CD14-positive monocyte (primary cell): ENCODE measurements at regions not wholly inside any gene's neighbourhood (a gene's known extent, or its start where the extent isn't known, plus 50 kb on each side); places are given as distances from the start of the nearest gene placed in this dataset.

ENCODE experiments used
- DNase-seq, 3 donors: peaks; one replicate each; pipeline ENCODE4 v3.0.0-alpha.2; 2011 to 2022
- H2AFZ ChIP-seq: 2 replicates; pipeline ENCODE4 v1.6.0; 2012; ENCODE audit warnings: mild to moderate bottlenecking, low read depth, low read length, inconsistent platforms; ENCODE audit not compliant: insufficient read depth, poor library complexity, severe bottlenecking
- H3K27ac ChIP-seq, 2 donors: 1 replicate in 1 of 2; 2 replicates in 1 of 2; pipeline ENCODE4 v1.5.1; 2012 to 2013; ENCODE audit warnings: low read length in 2 of 2, control low read depth in 1 of 2, inconsistent platforms in 1 of 2, low read depth in 1 of 2, mild to moderate bottlenecking in 1 of 2
- H3K27me3 ChIP-seq, 2 donors: one replicate each; pipeline versions ENCODE4 v1.6.0 to v1.6.1; 2011 to 2013; ENCODE audit warnings: low read length in 2 of 2; ENCODE audit not compliant: control insufficient read depth in 2 of 2, insufficient read depth in 2 of 2
- H3K36me3 ChIP-seq, 2 donors: replicated peaks in 1 of 2; 1 replicate in 1 of 2; 2 replicates in 1 of 2; pipeline versions ENCODE4 v1.5.1 to v1.6.1; 2012 to 2013; ENCODE audit warnings: low read length in 2 of 2, control low read depth in 1 of 2, inconsistent platforms in 1 of 2, mild to moderate bottlenecking in 1 of 2; ENCODE audit not compliant: insufficient read depth in 2 of 2, control insufficient read depth in 1 of 2
- H3K4me1 ChIP-seq, 2 donors: 1 replicate in 1 of 2; 2 replicates in 1 of 2; pipeline versions ENCODE4 v1.5.1 to v1.6.1; 2012 to 2013; ENCODE audit warnings: low read length in 2 of 2, control low read depth in 1 of 2, inconsistent platforms in 1 of 2, mild to moderate bottlenecking in 1 of 2, moderate library complexity in 1 of 2; ENCODE audit not compliant: insufficient read depth in 2 of 2, control insufficient read depth in 1 of 2
- H3K4me2 ChIP-seq: replicated peaks from 2 replicates; pipeline ENCODE3; 2012; ENCODE audit warnings: low read length, moderate library complexity, mild to moderate bottlenecking; ENCODE audit not compliant: poor library complexity, severe bottlenecking; ENCODE audit errors: extremely low read depth
- H3K4me3 ChIP-seq, 3 experiments: fragments of 200-600 bp in 1 of 3; sonication (generic) in 1 of 3; replicated peaks in 1 of 3; 1 replicate in 2 of 3; 2 replicates in 1 of 3; pipeline ENCODE4 v1.5.1; 2011 to 2013; ENCODE audit warnings: low read length in 3 of 3, mild to moderate bottlenecking in 3 of 3, control low read depth in 2 of 3, low read depth in 2 of 3, inconsistent platforms in 1 of 3, moderate library complexity in 1 of 3
- H3K79me2 ChIP-seq: 2 replicates; pipeline ENCODE4 v1.6.0; 2012; ENCODE audit warnings: mild to moderate bottlenecking, control low read depth, inconsistent platforms, low read length, moderate library complexity; ENCODE audit not compliant: insufficient read depth
- H3K9ac ChIP-seq: 2 replicates; pipeline ENCODE4 v1.6.0; 2017; ENCODE audit warnings: low read length, mild to moderate bottlenecking; ENCODE audit not compliant: insufficient read depth, poor library complexity, severe bottlenecking
- H3K9me3 ChIP-seq, 2 donors: replicated peaks in 1 of 2; 1 replicate in 1 of 2; 2 replicates in 1 of 2; pipeline versions ENCODE4 v1.5.1 to v1.6.1; 2012 to 2013; ENCODE audit warnings: low read length in 2 of 2, control low read depth in 1 of 2; ENCODE audit not compliant: control insufficient read depth in 1 of 2, insufficient read depth in 1 of 2
- H4K20me1 ChIP-seq: 2 replicates; pipeline ENCODE4 v1.6.0; 2012; ENCODE audit warnings: mild to moderate bottlenecking, low read length, control low read depth, moderate library complexity; ENCODE audit not compliant: insufficient read depth
- H3K27ac Mint-ChIP-seq, 7 donors: one replicate each; pipeline ENCODE4 v1.8.0; 2020; ENCODE audit warnings: mild to moderate bottlenecking in 7 of 7, mixed read lengths in 7 of 7, moderate library complexity in 6 of 7, inconsistent platforms in 2 of 7
- H3K27me3 Mint-ChIP-seq, 3 donors: one replicate each; pipeline ENCODE4 v1.8.0; 2021 to 2022; ENCODE audit warnings: low read depth in 3 of 3, mild to moderate bottlenecking in 3 of 3, mixed read lengths in 3 of 3, moderate library complexity in 3 of 3, inconsistent platforms in 1 of 3
- H3K36me3 Mint-ChIP-seq, 2 donors: one replicate each; pipeline ENCODE4 v1.8.0; 2020; ENCODE audit warnings: mixed read lengths in 2 of 2, inconsistent platforms in 1 of 2, mild to moderate bottlenecking in 1 of 2
- H3K4me1 Mint-ChIP-seq: one replicate; pipeline ENCODE4 v1.8.0; 2020; ENCODE audit warnings: mild to moderate bottlenecking, mixed read lengths
- H3K4me3 Mint-ChIP-seq, 2 donors: one replicate each; pipeline ENCODE4 v1.8.0; 2020; ENCODE audit warnings: mild to moderate bottlenecking in 2 of 2, mixed read lengths in 2 of 2, moderate library complexity in 1 of 2
- H3K9me3 Mint-ChIP-seq, 7 donors: one replicate each; pipeline ENCODE4 v1.8.0; 2020 to 2022; ENCODE audit warnings: mixed read lengths in 7 of 7, mild to moderate bottlenecking in 6 of 7, moderate library complexity in 6 of 7, inconsistent platforms in 2 of 7
- WGBS: methylation state at CpG from one replicate; pipeline ENCODE4 v1.1.5; 2013; ENCODE audit warnings: missing lambda C conversion rate; ENCODE audit not compliant: insufficient coverage; 5-methylcytosine and 5-hydroxymethylcytosine counted together
- intact Hi-C, 2 donors: fragments of 100-400 bp; cut with micrococcal nuclease; formaldehyde crosslinking; loops; one replicate each; pipeline versions ENCODE4 v1.15.0 to v1.15.1; 2023
- TF ChIP-seq, protein P1 (sequence below): fragments of 200-600 bp; IDR thresholded peaks from one replicate; pipeline ENCODE4 v1.8.0; 2022; ENCODE audit warnings: antibody characterized with exemption, mild to moderate bottlenecking

DNA sequence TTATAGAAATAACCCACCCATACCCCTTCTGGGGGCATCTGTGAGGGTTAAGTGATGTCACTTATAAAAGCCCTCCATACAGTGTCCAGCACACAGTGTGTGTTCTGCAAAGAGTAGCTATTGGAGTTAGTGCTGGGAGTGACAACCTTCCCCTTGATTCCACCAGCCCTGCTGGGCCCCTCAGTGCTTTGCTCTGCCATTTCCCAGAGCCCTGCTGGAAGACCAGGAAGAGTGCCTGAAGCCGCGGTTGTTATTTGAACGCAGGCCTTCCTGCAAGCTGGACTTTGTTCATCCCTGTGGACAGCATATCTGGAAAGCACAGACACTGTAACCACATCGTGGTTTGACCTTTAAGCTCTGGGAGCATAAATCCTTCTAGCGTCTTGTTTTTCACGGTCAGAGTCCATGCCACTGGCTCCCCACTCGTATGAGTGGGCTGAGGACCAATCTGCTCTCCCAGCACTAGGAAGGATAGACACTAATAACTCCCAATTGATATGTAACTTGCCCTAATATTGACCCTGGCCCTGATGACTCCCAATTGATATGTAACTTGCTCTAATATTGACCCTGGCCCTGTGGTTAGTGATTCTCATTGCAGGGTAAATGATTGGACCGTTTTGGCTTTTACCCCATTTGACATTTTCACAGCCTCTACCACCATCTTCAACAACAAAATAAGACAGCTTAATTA, 297.1 kb upstream of the MAF start:
- no peak overlapping the region for H3K4me2 ChIP-seq
- H3K27ac ChIP-seq = no peak overlapping the region
- H3K9ac ChIP-seq = no peak overlapping the region
- H3K9me3 ChIP-seq = no peaks in the 10 kb centered on the region
- H3K27me3 ChIP-seq = no peaks in the 10 kb centered on the region
- H4K20me1 ChIP-seq = no peaks in the 10 kb centered on the region
- Mint-ChIP-seq H3K4me1 (no peaks in the 10 kb centered on the region), H3K9me3 (peaks cover 0 to 3% (median 2%) of the 10 kb centered on the region in 7 donors), H3K27ac (no peak overlapping the region), H3K36me3 (no peaks in the 10 kb centered on the region), H3K27me3 (no peaks in the 10 kb centered on the region), H3K4me3 (no peak overlapping the region)
- H3K36me3 ChIP-seq = no peaks in the 10 kb centered on the region
- H3K4me3 ChIP-seq = no peak overlapping the region
- TF ChIP-seq, protein P1, sequence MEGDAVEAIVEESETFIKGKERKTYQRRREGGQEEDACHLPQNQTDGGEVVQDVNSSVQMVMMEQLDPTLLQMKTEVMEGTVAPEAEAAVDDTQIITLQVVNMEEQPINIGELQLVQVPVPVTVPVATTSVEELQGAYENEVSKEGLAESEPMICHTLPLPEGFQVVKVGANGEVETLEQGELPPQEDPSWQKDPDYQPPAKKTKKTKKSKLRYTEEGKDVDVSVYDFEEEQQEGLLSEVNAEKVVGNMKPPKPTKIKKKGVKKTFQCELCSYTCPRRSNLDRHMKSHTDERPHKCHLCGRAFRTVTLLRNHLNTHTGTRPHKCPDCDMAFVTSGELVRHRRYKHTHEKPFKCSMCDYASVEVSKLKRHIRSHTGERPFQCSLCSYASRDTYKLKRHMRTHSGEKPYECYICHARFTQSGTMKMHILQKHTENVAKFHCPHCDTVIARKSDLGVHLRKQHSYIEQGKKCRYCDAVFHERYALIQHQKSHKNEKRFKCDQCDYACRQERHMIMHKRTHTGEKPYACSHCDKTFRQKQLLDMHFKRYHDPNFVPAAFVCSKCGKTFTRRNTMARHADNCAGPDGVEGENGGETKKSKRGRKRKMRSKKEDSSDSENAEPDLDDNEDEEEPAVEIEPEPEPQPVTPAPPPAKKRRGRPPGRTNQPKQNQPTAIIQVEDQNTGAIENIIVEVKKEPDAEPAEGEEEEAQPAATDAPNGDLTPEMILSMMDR = no peak
- intact Hi-C loops = no loop called here
- H3K79me2 ChIP-seq = no peaks in the 10 kb centered on the region
- DNase-seq = no peak
- H2AFZ ChIP-seq = no peak overlapping the region
- 70% methylated on average over 6 of the region's 8 CpGs for WGBS
- no peaks in the 10 kb centered on the region for H3K4me1 ChIP-seq

DNA sequence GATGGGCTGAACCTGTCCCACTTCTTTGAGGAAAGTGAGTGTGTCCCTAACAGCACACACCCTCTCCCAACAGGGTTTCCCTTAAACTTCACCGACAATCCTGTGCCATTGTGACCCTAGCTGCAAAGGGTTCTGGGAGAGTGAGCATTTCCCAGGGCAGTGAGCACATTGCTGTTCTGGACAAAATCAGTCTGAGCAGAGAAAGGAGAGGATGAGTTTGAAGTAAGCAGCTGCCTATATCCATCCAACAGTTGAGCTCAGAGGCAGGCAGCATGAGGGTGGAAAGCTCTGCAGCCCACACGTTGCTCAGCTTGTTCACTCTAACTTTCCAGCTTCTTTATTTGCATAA, 296.5 kb upstream of the MAF start:
- Mint-ChIP-seq H3K4me3 (no peak overlapping the region), H3K36me3 (no peaks in the 10 kb centered on the region), H3K27me3 (no peaks in the 10 kb centered on the region), H3K27ac (no peak overlapping the region), H3K9me3 (peaks cover 0 to 3% (median 2%) of the 10 kb centered on the region in 7 donors), H3K4me1 (no peaks in the 10 kb centered on the region)
- H3K9me3 ChIP-seq = no peaks in the 10 kb centered on the region
- H3K4me1 ChIP-seq = no peaks in the 10 kb centered on the region
- 100% methylated on average over 1 of the region's 2 CpGs for WGBS
- intact Hi-C loops = no loop called here
- no peaks in the 10 kb centered on the region for H4K20me1 ChIP-seq
- no peak overlapping the region for H2AFZ ChIP-seq
- no peak overlapping the region for H3K27ac ChIP-seq
- DNase-seq = no peak
- no peak overlapping the region for H3K4me3 ChIP-seq
- H3K79me2 ChIP-seq = no peaks in the 10 kb centered on the region
- H3K27me3 ChIP-seq = no peaks in the 10 kb centered on the region
- H3K4me2 ChIP-seq = no peak overlapping the region
- H3K9ac ChIP-seq = no peak overlapping the region
- TF ChIP-seq, protein P1 = no peak
- no peaks in the 10 kb centered on the region for H3K36me3 ChIP-seq
